ENCODE measurements at regions not wholly inside any gene's neighbourhood (a gene's known extent, or its start where the extent isn't known, plus 50 kb on each side); places are given as distances from the start of the nearest gene placed in this dataset.

DNA sequence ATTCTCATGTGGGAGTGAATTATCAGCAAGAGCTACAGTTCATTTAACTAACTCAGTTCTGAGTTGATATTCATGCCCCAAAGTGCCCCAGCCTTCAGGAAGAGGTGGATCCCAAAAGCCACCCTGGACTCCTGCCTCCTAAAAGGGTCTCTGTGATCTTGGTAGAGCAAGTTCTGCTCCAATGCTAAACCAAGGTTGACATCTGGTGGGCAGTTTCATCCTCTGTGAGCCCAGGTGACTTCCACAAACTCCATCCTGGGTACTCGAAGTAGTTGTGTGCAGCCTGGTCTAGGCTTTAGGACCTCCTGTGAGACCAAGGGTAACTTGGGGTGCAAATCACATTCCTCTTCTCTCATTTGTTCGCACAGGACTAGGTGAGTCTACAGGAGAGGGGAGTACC, 816.8 kb downstream of the MTRR start:
- Histone ChIP-seq H3K27ac (no peak overlapping the region), H3K4me3 (no peak overlapping the region), H3K27me3 (no peaks in the 10 kb centered on the region), H3K9me3 (replicated peaks in 1 of 3) (no peaks in the 10 kb centered on the region), H3K4me1 (replicated peaks in 1 of 2) (no peaks in the 10 kb centered on the region), H3K36me3 (replicated peaks in 1 of 2) (no peaks in the 10 kb centered on the region)
- DNase-seq: no peak
- intact Hi-C loops (cut with DNase I): no loop called here
- 67 to 82% (median 74%) methylated on average over 1 to 2 of the region's 2 CpGs for WGBS, 4 donors
- TF ChIP-seq POLR2A (IDR thresholded peaks at IDR 0.05) (no peak), CTCF (IDR thresholded peaks at IDR 0.05) (no peak)

- intact Hi-C loops (cut with DNase I): no loop called here
- no peak for TF ChIP-seq POLR2A (IDR thresholded peaks at IDR 0.05)
- no peak for TF ChIP-seq CTCF (IDR thresholded peaks at IDR 0.05)
- H3K36me3 ChIP-seq (replicated peaks in 1 of 2): no peaks in the 10 kb centered on the region
- no peak overlapping the region for H3K4me3 ChIP-seq
- no peaks in the 10 kb centered on the region for H3K27me3 ChIP-seq
- H3K27ac ChIP-seq: no peak overlapping the region
- H3K4me1 ChIP-seq (replicated peaks in 1 of 2): no peaks in the 10 kb centered on the region
- H3K9me3 ChIP-seq (replicated peaks in 1 of 3): no peaks in the 10 kb centered on the region
- no peak for DNase-seq
- 77 to 87% (median 81%) methylated on average over 2 of the region's 2 CpGs for WGBS, 4 donors
These were observed 817.8 kb downstream of the MTRR start for GRCh38 chr5:8686707-8687106.

- DNase-seq: no peak
- no peak overlapping the region for H3K27ac ChIP-seq
- H3K4me1 ChIP-seq (replicated peaks in 1 of 2): no peaks in the 10 kb centered on the region
- intact Hi-C loops (cut with DNase I): no loop called here
- TF ChIP-seq POLR2A (IDR thresholded peaks at IDR 0.05) (no peak), CTCF (IDR thresholded peaks at IDR 0.05) (no peak)
- 60 to 78% (median 74%) methylated on average over 3 of the region's 3 CpGs for WGBS, 4 donors
- no peaks in the 10 kb centered on the region for H3K9me3 ChIP-seq (replicated peaks in 1 of 3)
- no peak overlapping the region for H3K4me3 ChIP-seq
- H3K27me3 ChIP-seq: no peaks in the 10 kb centered on the region
- no peaks in the 10 kb centered on the region for H3K36me3 ChIP-seq (replicated peaks in 1 of 2)
These were observed 820.8 kb downstream of the MTRR start for GRCh38 chr5:8689773-8690172.

- Histone ChIP-seq H3K27me3 (no peaks in the 10 kb centered on the region), H3K4me3 (no peak overlapping the region), H3K36me3 (replicated peaks in 1 of 2) (no peaks in the 10 kb centered on the region), H3K4me1 (replicated peaks in 1 of 2) (no peaks in the 10 kb centered on the region), H3K9me3 (replicated peaks in 1 of 3) (no peaks in the 10 kb centered on the region), H3K27ac (no peak overlapping the region)
- intact Hi-C loops (cut with DNase I): no loop called here
- no peak for DNase-seq
- TF ChIP-seq POLR2A (IDR thresholded peaks at IDR 0.05): no peak
- no peak for TF ChIP-seq CTCF (IDR thresholded peaks at IDR 0.05)
- 74 to 79% (median 77%) methylated on average over 2 of the region's 2 CpGs for WGBS, 4 donors
These were observed 822.3 kb downstream of the MTRR start for GRCh38 chr5:8691221-8691620.
